Fibroblast of lung (primary cell): ENCODE measurements at regions not wholly inside any gene's neighbourhood (a gene's known extent, or its start where the extent isn't known, plus 50 kb on each side); places are given as distances from the start of the nearest gene placed in this dataset.

ENCODE experiments used
- DNase-seq, 2 donors: peaks; one replicate each; pipeline versions ENCODE4 v3.0.0 to v3.0.0-alpha.2; 2010; ENCODE audit warnings: low read depth in 2 of 2
- H2AFZ ChIP-seq: 2 replicates; pipeline ENCODE4 v1.5.1; 2012; ENCODE audit warnings: low read length, control low read depth, inconsistent platforms
- H3K27ac ChIP-seq: 2 replicates; pipeline ENCODE4 v1.5.1; 2011; ENCODE audit warnings: low read length, control low read depth; ENCODE audit not compliant: insufficient read depth
- H3K27me3 ChIP-seq: 2 replicates; pipeline ENCODE4 v1.5.1; 2011; ENCODE audit warnings: mild to moderate bottlenecking, low read length; ENCODE audit not compliant: control insufficient read depth, insufficient read depth
- H3K36me3 ChIP-seq: 2 replicates; pipeline ENCODE4 v1.5.1; 2011; ENCODE audit warnings: low read length; ENCODE audit not compliant: control insufficient read depth, insufficient read depth
- H3K4me1 ChIP-seq: 2 replicates; pipeline ENCODE4 v1.5.1; 2011; ENCODE audit warnings: low read length; ENCODE audit not compliant: control insufficient read depth, insufficient read depth; ENCODE audit errors: extremely low read depth
- H3K4me2 ChIP-seq: 2 replicates; pipeline ENCODE4 v1.5.1; 2011; ENCODE audit warnings: low read length, control low read depth; ENCODE audit not compliant: insufficient read depth; ENCODE audit errors: extremely low read depth
- H3K4me3 ChIP-seq, 4 experiments: fragments of 200-600 bp in 1 of 4; sonication (generic) in 1 of 4; replicated peaks in 1 of 4; 2 replicates each; pipeline ENCODE4 v1.5.1; 2011 to 2016; ENCODE audit warnings: low read length in 4 of 4, low read depth in 3 of 4, mild to moderate bottlenecking in 3 of 4, control low read depth in 2 of 4, inconsistent platforms in 1 of 4, mixed read lengths in 1 of 4; ENCODE audit not compliant: insufficient read depth in 1 of 4; ENCODE audit errors: control extremely low read depth in 1 of 4
- H3K79me2 ChIP-seq: 2 replicates; pipeline ENCODE4 v1.5.1; 2012; ENCODE audit warnings: mild to moderate bottlenecking, low read length, inconsistent platforms; ENCODE audit not compliant: control insufficient read depth, insufficient read depth
- H3K9ac ChIP-seq: 2 replicates; pipeline ENCODE4 v1.5.1; 2011; ENCODE audit warnings: mild to moderate bottlenecking, low read length, control low read depth; ENCODE audit not compliant: insufficient read depth
- H3K9me3 ChIP-seq: 2 replicates; pipeline ENCODE4 v1.5.1; 2012; ENCODE audit warnings: low read depth, low read length; ENCODE audit not compliant: control insufficient read depth, insufficient read depth
- H4K20me1 ChIP-seq: 2 replicates; pipeline ENCODE4 v1.5.1; 2011; ENCODE audit warnings: low read length; ENCODE audit not compliant: control insufficient read depth, insufficient read depth; ENCODE audit errors: extremely low read depth
- EZH2 ChIP-seq: IDR thresholded peaks from 2 replicates; pipeline ENCODE4 v1.5.1; 2012; ENCODE audit warnings: low read length, control low read depth, mild to moderate bottlenecking; ENCODE audit errors: missing control alignments
- TF ChIP-seq, protein P1 (sequence below), 2 donors: IDR thresholded peaks in 1 of 2; conservative IDR thresholded peaks in 1 of 2; 1 replicate in 1 of 2; 2 replicates in 1 of 2; pipeline ENCODE4 v1.5.1; 2011 to 2012; ENCODE audit warnings: low read length in 2 of 2, control low read depth in 1 of 2, inconsistent platforms in 1 of 2, low read depth in 1 of 2, mild to moderate bottlenecking in 1 of 2

DNA sequence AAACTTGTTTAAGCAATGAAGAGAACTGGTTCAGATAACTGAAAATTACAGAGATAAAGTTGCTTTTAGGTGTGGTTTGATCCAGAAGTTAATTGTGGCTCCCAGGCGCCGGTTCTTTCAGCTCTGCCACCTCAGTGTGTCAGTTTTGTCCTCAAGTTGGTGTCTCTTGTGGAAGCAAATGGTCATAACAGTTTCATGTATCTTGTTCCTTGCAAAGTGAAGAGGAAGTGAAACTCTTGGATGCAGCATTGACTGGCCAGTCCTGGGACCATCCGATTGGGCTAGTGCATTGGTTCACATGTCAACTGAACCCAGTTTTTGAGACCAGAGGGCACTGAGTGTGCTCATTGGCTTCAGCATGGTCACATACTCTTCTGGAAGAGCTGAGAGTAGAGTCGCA, 181.4 kb upstream of the GRM7 start:
- Histone ChIP-seq H4K20me1 (no peaks in the 10 kb centered on the region), H3K9me3 (no peaks in the 10 kb centered on the region), H3K36me3 (no peaks in the 10 kb centered on the region), H3K4me1 (no peaks in the 10 kb centered on the region), H3K27ac (no peak overlapping the region), H3K9ac (no peak overlapping the region), H3K4me3 (no peak overlapping the region), H3K27me3 (no peaks in the 10 kb centered on the region), H3K79me2 (no peaks in the 10 kb centered on the region), H3K4me2 (no peak overlapping the region), H2AFZ (no peak overlapping the region)
- TF ChIP-seq EZH2: no peak
- TF ChIP-seq, protein P1, sequence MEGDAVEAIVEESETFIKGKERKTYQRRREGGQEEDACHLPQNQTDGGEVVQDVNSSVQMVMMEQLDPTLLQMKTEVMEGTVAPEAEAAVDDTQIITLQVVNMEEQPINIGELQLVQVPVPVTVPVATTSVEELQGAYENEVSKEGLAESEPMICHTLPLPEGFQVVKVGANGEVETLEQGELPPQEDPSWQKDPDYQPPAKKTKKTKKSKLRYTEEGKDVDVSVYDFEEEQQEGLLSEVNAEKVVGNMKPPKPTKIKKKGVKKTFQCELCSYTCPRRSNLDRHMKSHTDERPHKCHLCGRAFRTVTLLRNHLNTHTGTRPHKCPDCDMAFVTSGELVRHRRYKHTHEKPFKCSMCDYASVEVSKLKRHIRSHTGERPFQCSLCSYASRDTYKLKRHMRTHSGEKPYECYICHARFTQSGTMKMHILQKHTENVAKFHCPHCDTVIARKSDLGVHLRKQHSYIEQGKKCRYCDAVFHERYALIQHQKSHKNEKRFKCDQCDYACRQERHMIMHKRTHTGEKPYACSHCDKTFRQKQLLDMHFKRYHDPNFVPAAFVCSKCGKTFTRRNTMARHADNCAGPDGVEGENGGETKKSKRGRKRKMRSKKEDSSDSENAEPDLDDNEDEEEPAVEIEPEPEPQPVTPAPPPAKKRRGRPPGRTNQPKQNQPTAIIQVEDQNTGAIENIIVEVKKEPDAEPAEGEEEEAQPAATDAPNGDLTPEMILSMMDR (conservative IDR thresholded peaks at IDR 0.05 in 1 of 2, IDR thresholded peaks at IDR 0.05 in 1 of 2; ENCODE audit: low read depth in 1 of 2, low read length in 2 of 2): no peak
- DNase-seq: no peak

DNA sequence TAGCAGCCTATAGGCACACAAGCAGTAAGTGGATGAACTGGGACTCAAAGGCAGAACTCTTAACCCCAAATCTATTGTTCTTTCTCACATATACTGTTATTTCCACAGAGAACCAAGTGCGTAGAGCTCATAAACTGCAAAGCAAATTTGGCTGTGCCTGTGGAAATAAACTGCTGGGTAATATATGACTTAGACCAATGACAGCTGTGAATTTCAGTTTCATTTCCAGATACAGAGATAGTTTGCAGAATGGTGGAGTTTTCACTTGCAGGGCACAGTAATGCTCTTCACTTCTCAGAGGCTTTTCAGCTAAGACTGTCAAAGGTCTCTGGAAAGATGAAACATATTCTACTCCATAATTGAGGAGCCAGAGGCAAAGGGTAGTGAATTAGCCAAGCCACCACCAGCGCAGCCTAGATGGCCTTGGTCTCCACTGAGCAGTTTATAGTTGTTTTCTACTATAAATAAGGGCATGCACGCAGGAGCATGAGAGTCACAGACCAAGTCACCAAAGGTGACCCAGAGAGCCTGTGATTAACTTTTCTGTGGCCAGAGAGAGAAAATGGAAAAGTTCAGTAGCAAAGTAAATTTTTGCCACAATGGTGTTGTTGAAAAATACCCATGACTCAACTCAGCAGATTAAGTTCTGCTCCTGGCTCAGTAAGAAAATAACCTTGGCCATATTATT, 180.7 kb upstream of the GRM7 start:
- Histone ChIP-seq H3K27me3 (no peaks in the 10 kb centered on the region), H3K9me3 (no peaks in the 10 kb centered on the region), H2AFZ (no peak overlapping the region), H3K4me3 (no peak overlapping the region), H4K20me1 (no peaks in the 10 kb centered on the region), H3K4me1 (no peaks in the 10 kb centered on the region), H3K79me2 (no peaks in the 10 kb centered on the region), H3K27ac (no peak overlapping the region), H3K4me2 (no peak overlapping the region), H3K36me3 (no peaks in the 10 kb centered on the region), H3K9ac (no peak overlapping the region)
- DNase-seq: no peak
- TF ChIP-seq, protein P1 (conservative IDR thresholded peaks at IDR 0.05 in 1 of 2, IDR thresholded peaks at IDR 0.05 in 1 of 2; ENCODE audit: low read depth in 1 of 2, low read length in 2 of 2): no peak
- TF ChIP-seq EZH2: no peak

DNA sequence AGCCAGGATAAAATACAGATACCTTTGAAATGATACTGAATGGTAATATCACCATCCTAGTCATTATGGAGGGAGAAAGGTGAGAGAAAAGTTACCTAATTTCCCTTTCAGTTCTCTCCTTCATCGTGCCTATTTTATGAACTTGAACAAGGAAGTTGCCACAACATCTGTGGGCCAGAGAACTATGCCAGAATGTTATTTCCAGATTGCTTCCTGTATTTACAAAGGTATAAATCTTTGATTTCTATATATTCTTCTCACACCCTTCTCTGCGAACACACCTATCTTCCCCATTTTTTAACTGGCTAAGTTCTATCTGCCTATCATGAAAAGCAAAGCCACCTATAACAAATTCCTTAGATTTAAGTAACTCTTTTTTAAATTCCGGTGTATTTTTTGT, 163.6 kb upstream of the GRM7 start:
- Histone ChIP-seq H3K36me3 (no peaks in the 10 kb centered on the region), H4K20me1 (no peaks in the 10 kb centered on the region), H3K9me3 (no peaks in the 10 kb centered on the region), H3K27ac (no peak overlapping the region), H3K27me3 (no peaks in the 10 kb centered on the region), H3K4me3 (no peak overlapping the region), H3K9ac (no peak overlapping the region), H3K79me2 (no peaks in the 10 kb centered on the region), H2AFZ (no peak overlapping the region), H3K4me1 (no peaks in the 10 kb centered on the region), H3K4me2 (no peak overlapping the region)
- no peak for TF ChIP-seq EZH2
- TF ChIP-seq, protein P1 (conservative IDR thresholded peaks at IDR 0.05 in 1 of 2, IDR thresholded peaks at IDR 0.05 in 1 of 2; ENCODE audit: low read depth in 1 of 2, low read length in 2 of 2): no peak
- no peak for DNase-seq
